ENCODE measurements at regions not wholly inside any gene's neighbourhood (a gene's known extent, or its start where the extent isn't known, plus 50 kb on each side); places are given as distances from the start of the nearest gene placed in this dataset.

GRCh38 chr13:47853236-47853635 lies 147.8 kb downstream of the SUCLA2 start:
- DNase-seq (ENCODE audit: low read depth, low spot score) (no peak), FAIRE-seq (no peak)
- dilution Hi-C loops (cut with MboI; ENCODE audit: extremely low pct_ligation_motif_present, low sequenced_read_pairs) (no loop called here), intact Hi-C loops (cut with micrococcal nuclease) (no loop called here)
- Histone ChIP-seq H3K27ac (ENCODE audit: insufficient read depth, low read depth, low read length) (no peak overlapping the region), H3K4me2 (ENCODE audit: insufficient read depth, low read length) (no peak overlapping the region), H3K4me1 (ENCODE audit: control insufficient read depth, extremely low read depth, insufficient read depth, low read length) (no peaks in the 10 kb centered on the region), H3K9ac (replicated peaks; ENCODE audit: extremely low read depth, insufficient read depth, low read length) (no peak overlapping the region), H3K9me1 (replicated peaks; ENCODE audit: control insufficient read depth, extremely low read depth, insufficient read depth, low read length) (no peaks in the 10 kb centered on the region), H3K9me3 (replicated peaks; ENCODE audit: control insufficient read depth, insufficient read depth, low read length) (no peaks in the 10 kb centered on the region), H3K36me3 (ENCODE audit: control insufficient read depth in 2 of 2, extremely low read depth in 1 of 2, insufficient read depth in 2 of 2, low read length in 2 of 2) (no peaks in the 10 kb centered on the region), H3K27me3 (ENCODE audit: control insufficient read depth in 2 of 2, insufficient read depth in 2 of 2, low read length in 2 of 2) (no peaks in the 10 kb centered on the region), H3K79me2 (ENCODE audit: control insufficient read depth, insufficient read depth, low read length) (no peaks in the 10 kb centered on the region), H2AFZ (ENCODE audit: low read depth, low read length) (no peak overlapping the region), H4K20me1 (replicated peaks; ENCODE audit: control insufficient read depth, extremely low read depth, insufficient read depth, low read length) (no peaks in the 10 kb centered on the region), H3K4me3 (replicated peaks in 1 of 3; ENCODE audit: insufficient read depth in 1 of 3, low read depth in 1 of 3, low read length in 3 of 3) (no peak overlapping the region)
- no TSS peak for BruUV-seq (replicated peaks)
- CTCF ChIA-PET: no interaction called here
- TF ChIP-seq GATA2 (IDR thresholded peaks at IDR 0.05; ENCODE audit: insufficient read depth, insufficient read length, low read depth, low read length) (no peak), POLR2AphosphoS5 (IDR thresholded peaks at IDR 0.05; ENCODE audit: insufficient read depth, low read depth, low read length) (no peak), FOS (IDR thresholded peaks at IDR 0.05; ENCODE audit: borderline replicate concordance, insufficient read depth, low read length) (no peak), JUN (IDR thresholded peaks at IDR 0.05; ENCODE audit: borderline replicate concordance, insufficient read depth, insufficient read length, low read depth) (no peak), MAX (IDR thresholded peaks at IDR 0.05; ENCODE audit: insufficient read depth, insufficient read length) (no peak), POLR2A (IDR thresholded peaks at IDR 0.05; ENCODE audit: low read depth, low read length) (no peak), MYC (IDR thresholded peaks at IDR 0.05; ENCODE audit: low read depth, low read length) (no peak), EZH2 (IDR thresholded peaks at IDR 0.05; ENCODE audit: borderline replicate concordance, low read depth, low read length, severe bottlenecking) (no peak)
- TF ChIP-seq, protein P1, sequence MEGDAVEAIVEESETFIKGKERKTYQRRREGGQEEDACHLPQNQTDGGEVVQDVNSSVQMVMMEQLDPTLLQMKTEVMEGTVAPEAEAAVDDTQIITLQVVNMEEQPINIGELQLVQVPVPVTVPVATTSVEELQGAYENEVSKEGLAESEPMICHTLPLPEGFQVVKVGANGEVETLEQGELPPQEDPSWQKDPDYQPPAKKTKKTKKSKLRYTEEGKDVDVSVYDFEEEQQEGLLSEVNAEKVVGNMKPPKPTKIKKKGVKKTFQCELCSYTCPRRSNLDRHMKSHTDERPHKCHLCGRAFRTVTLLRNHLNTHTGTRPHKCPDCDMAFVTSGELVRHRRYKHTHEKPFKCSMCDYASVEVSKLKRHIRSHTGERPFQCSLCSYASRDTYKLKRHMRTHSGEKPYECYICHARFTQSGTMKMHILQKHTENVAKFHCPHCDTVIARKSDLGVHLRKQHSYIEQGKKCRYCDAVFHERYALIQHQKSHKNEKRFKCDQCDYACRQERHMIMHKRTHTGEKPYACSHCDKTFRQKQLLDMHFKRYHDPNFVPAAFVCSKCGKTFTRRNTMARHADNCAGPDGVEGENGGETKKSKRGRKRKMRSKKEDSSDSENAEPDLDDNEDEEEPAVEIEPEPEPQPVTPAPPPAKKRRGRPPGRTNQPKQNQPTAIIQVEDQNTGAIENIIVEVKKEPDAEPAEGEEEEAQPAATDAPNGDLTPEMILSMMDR (IDR thresholded peaks at IDR 0.05; ENCODE audit: extremely low read depth in 1 of 2, insufficient read depth in 1 of 2, low read depth in 1 of 2, low read length in 2 of 2): no peak
- POLR2A ChIA-PET: no interaction called here
